ENCODE measurements at regions not wholly inside any gene's neighbourhood (a gene's known extent, or its start where the extent isn't known, plus 50 kb on each side); places are given as distances from the start of the nearest gene placed in this dataset.

DNA sequence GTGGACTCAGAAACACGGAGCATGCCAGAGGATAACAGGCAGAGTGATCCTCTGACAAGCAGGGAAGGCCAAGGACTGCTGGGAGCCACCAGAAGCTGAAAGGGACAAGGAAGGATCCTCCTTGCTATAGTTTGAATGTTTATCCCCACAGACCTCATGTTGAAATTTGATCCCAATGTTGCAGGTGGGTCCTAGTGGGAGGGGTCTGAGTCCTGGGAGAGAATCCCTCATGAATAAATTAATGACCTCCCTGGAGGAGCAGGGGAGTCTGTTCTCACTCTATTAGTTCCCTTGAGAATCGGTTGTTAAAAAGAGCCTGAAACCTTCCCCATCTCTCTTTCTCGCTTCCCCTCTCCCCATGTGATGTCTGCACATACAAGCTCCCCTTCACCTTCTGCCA, 124.4 kb downstream of the FBXO15 start:
- DNase-seq: peak; percentile 14

DNA sequence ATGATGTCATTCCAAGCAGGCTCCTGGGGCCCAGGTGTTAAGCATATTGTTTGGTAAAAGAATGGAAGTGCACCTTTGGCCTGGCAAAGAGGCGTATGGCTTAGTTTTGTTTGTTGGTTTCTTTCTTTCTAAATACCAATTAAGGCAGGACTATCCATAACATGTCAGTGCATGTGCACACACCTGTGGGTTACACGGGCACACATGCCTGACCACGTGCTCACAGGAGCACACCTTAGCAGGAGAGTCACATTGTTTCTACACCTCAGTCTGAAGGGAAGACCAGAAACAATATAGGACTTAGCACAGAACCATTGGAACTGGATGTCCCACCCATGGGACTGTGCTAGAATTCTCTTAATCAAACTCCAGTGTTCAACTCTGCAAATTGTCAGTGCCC, 127.8 kb downstream of the FBXO15 start:
- no peak for DNase-seq

GRCh38 chr18:74013955-74014354, 133.7 kb downstream of the FBXO15 start:
- peak; percentile 23 for DNase-seq

GRCh38 chr18:74012954-74013630, 134.5 kb downstream of the FBXO15 start:
- no peak for DNase-seq

- DNase-seq: no peak
Observed at GRCh38 chr18:74006143-74006542, 141.5 kb downstream of the FBXO15 start.

- DNase-seq: no peak
Observed at GRCh38 chr18:74005320-74006109, 142.1 kb downstream of the FBXO15 start.

DNA sequence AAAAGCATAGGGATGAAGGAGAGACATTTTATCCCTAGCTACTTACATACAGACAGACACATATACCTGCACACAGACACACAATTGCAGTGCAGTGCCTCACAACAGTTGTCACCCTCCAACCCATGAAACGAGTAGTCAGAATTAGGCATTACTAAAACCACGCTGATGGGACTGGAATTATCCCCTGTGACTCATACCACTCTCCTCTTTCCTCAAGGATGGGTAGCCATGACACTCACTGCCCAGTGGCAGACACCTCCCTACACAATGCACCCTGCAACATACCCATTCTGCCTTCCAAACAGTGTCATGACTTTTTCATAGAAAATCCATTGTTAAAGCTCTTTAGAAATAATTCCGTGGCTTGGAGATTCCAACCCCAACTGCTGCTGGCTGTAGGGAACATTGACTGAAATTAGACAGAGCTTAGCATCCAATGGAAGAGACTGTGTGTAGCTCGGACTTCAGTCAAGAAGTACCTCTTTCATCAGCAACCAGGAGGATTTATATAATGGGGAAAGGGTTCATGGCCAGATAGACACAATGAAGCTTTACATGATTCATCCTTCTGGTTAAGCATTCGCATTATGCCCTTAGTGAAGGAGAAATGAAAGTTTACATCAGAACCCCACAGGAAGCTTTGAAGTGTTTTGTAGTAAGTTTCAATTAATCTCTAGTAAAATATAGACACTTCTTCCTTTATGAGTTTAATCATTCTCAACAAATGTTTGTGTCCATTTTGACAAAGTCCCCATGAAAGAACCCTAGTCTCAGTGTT, 155.2 kb downstream of the FBXO15 start:
- DNase-seq: no peak

DNA sequence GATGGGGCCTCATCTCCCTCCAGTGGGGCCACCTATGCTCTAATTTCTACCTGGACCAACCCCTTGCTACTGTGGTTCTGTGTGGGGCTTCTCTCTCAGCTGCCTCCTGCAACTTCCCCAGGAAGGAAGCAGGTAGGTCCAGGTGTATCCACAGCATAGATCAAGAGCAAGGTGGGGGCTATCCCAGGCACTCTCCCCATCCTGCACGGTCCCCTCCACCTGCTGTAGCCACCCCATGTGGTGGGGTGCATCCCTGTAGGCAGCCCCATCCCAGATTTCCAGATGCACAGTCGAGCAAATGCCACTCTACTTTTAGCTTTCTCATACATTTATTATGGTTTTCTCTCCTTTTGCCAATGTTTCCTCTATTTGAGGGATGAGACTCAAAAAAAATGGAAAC, 156.1 kb downstream of the FBXO15 start:
- DNase-seq: no peak

DNA sequence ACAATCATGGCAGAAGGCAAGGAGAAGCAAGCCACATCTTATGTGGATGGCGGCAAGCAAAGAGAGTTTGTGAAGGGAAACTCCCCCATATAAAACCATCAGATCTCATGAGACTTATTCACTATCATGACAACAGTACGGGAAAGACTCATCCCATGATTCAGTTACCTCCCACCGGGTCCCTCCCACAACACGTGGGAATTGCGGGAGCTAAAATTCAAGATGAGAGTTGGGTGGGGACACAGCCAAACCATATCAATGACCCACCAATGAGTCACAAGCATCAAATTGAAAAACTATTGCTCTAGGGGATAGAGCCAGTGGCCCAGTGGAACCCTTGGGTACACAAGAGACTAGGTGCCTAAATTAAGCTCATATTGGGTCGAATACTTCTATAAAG, 157.4 kb downstream of the FBXO15 start:
- DNase-seq: no peak

GRCh38 chr18:73987247-73987980, 160.2 kb downstream of the FBXO15 start:
- DNase-seq: no peak

DNA sequence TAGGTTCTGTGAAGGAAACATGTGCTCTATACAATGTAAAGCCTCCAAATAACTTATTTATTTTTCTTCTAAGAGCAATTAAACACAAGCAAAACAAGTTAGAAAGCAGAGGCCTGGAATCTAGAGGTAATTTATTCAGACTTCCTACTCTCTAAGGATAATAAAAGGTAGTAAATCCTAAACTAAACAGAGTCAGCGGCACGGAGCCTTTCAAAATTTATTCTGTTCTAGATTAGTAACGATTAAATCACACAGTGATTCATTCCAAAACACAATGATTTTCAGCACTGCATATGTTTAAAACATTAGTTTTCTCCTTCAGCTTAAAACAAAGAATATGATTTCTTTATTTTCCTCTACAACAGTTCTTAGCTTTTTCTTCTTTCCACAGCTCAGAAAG, 160.9 kb downstream of the FBXO15 start:
- DNase-seq: peak; percentile 15

DNA sequence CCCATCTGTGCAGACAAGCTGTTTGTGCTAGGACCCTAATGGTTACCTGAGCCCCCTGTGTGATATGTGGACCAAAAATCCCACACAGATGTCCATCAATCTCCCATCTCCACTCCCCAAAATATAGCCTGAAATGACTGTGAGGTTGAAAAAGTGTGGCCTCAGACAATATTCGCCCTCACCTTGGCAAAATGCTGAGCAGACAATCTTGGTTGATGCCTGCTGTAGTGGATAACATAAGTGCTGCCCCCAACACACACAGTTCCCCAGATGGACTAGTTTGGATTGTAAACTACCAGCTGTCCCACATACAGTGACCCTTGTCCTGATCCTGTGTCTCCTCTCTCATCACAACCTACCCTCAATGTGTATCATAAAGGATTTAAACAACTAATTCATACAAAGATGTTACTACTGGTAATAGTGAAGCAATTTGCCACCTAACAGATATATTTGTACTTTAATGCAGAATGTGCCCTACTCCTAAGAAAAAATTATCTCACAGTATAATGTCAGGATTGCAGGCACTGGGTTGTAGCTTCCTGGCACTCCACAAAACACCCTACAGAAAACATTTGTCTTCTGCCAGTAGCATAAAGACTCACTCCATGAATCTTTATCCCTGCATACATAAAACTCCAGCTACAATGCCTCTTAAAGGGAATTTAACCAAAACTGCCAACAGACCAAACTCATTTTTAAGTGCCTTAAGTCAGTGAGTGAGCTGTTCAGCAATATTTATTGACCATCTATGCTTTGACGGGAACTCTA, 161.6 kb downstream of the FBXO15 start:
- DNase-seq: no peak

DNA sequence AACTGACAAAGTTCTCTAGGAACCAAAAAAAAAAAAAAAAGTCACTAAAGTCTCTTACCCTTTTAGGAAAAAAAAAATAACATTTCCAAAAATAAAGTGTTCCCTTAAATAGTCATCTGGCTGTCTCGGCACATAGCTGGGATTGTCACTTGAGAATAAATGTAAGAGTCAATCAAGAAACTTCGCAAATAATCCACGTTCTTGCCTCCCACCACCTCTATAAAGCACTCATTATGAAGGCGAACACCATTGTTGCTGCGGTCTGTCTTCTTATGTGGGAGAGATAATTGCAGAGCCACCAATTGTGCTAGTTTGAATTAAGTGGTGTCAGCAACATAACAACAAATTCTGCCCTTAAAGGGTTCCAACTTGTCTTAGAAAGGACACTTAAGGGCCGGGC, 163.7 kb downstream of the FBXO15 start:
- no peak for DNase-seq

GRCh38 chr18:73983496-73983895, 164.1 kb downstream of the FBXO15 start:
- no peak for DNase-seq

DNA sequence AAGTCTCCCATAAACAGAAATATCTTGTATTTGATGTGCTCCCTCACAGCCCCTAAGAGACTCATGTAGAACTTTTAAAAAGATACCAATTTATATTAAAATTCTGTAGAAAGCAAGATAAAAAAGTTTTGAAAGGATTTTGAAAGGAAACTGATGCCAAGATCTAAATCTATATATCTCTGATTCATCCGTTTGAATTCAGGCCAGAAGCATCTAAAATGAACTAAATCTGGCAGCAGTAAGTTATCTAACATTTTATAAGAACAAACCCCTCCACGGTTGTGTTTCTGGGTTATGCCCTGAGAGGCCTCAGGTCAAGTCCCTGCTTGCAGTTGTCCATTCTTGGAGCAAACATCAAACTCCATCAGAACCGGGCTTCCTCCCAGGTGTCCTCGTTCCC, 165.8 kb downstream of the FBXO15 start:
- DNase-seq: no peak

DNA sequence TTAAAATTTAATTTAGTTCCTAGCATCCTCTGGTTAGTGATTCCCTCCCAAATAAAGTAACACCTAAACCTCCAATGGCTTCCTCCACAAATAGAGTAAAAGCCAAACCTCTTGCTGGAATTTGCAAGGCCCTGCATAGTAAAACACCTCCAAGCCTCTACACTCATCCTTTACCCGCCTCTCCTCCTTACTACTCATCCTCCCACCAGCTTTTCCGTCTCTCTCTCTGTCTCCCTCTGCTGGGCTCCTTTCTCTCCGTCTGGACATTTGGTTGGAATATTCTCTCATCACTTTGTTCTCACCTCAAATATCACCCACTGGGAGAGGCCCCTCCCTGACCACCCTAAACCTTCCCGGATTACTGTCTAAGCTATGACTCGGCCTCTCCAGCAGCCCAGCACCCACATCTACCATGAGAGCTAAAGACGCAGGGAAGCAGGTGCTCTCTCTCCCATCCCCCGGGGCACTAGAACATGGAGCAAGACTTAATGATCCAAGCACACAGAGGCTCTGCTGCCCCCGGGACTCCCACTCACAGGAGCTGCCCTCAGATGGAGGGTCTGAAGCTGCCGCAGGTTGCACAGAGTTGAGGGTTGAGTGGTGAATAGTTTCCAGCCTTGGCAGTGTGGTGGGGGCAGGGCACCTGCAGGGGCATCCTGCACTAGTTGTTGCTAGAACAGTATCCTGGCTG, 167.2 kb downstream of the FBXO15 start:
- no peak for DNase-seq

GRCh38 chr18:73979742-73980141, 167.9 kb downstream of the FBXO15 start:
- DNase-seq: no peak

- DNase-seq: no peak
Observed at GRCh38 chr18:73976433-73976832, 171.2 kb downstream of the FBXO15 start.

- no peak for DNase-seq
Observed at GRCh38 chr18:73975266-73975665, 172.4 kb downstream of the FBXO15 start.

- no peak for DNase-seq
Observed at GRCh38 chr18:73973972-73974371, 173.7 kb downstream of the FBXO15 start.

- no peak for DNase-seq
Observed at GRCh38 chr18:73966954-73967353, 180.7 kb downstream of the FBXO15 start.

Data from renal pelvis (tissue), 1 donor.